NCI-H82 treated with DMSO at 0.1 percent for 48 hours (cell line): ENCODE measurements at regions not wholly inside any gene's neighbourhood (a gene's known extent, or its start where the extent isn't known, plus 50 kb on each side); places are given as distances from the start of the nearest gene placed in this dataset.

Experiments used
- DNase-seq: peaks from one replicate; lab custom pipeline; 2025; ENCODE audit not compliant: unreplicated experiment; lab: John Stamatoyannopoulos, UW

- no peak for DNase-seq
Observed at GRCh38 chr2:204012072-204012653, 75.6 kb downstream of the ICOS start.

DNA sequence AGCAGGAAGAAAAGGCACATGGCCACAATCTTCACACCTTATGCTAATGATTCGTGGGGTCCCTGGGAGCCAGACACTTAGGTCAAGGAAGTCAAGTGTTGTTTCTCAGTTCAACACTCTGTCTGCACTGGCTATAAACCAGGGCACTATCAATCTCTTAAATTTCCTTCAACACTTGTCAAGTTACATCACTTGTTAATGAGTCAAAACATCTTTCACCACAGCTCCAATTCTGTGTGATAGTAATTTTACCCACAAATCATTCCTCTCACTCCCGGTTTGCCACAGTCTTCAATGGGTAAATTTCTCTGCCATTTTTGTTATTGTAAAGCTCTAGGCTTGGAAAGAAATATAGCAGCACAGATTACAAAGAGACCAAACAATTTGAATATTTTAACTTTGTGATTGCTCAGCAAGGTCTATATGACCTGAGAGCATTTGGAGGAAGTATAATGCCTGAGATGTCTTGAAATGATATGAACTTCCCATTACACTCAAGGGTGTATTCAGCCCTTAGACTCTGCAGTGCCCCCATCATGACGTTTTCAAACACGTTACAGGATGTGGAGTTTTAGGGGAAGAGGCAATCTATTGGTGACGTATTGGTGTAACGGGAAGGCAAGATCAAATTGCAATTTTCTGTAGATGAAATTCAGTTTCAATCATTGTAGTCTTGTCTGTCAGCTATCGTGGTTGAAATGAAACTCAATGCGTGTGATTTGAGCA, 78.7 kb downstream of the ICOS start:
- DNase-seq, result no peak

DNA sequence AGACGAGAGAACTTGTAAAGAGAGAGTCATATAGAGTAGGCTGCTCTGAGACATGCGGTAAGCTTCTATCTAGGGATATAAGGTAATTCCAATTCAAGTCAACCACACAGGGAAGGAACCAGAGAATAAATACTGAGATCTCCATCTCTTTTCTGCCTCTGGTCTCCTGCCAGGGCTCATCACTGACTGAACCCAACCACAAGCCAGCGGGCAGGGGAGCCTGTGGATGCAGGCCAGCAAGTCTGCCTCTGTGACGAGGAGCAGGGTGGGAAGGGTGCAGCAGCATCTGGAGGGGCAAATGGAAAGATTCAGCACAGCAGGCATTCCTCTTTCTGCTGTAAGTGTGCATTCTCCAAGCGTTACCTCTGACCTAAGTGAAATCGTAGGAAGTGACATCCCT, 82.2 kb downstream of the ICOS start:
- DNase-seq, result no peak

GRCh38 chr2:204019572-204020501, 83.3 kb downstream of the ICOS start:
- no peak for DNase-seq

- no peak for DNase-seq
Observed at GRCh38 chr2:204021290-204022081, 84.9 kb downstream of the ICOS start.

GRCh38 chr2:204022550-204022949, 86.0 kb downstream of the ICOS start:
- no peak for DNase-seq

DNA sequence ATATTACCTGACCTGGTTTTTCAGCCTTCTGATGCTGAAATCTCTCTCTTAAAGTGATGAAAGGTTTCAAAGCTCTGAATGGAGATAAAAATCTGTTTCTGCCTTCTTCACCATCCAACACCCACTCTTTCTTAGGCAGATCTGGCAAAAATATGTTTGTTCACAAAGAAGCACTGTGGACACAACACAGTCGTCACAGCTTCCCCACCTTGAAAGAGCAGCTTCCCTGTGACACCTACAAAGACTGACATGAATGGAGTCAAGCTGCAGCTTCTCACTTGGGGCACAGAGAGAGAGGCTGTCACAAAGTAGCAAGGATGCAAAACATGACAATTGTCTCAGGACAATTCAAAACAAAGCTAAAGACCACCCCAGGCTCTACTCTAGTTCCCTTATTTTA, 86.5 kb downstream of the ICOS start:
- no peak for DNase-seq

GRCh38 chr2:204024503-204024902, 87.9 kb downstream of the ICOS start:
- DNase-seq, result no peak

DNA sequence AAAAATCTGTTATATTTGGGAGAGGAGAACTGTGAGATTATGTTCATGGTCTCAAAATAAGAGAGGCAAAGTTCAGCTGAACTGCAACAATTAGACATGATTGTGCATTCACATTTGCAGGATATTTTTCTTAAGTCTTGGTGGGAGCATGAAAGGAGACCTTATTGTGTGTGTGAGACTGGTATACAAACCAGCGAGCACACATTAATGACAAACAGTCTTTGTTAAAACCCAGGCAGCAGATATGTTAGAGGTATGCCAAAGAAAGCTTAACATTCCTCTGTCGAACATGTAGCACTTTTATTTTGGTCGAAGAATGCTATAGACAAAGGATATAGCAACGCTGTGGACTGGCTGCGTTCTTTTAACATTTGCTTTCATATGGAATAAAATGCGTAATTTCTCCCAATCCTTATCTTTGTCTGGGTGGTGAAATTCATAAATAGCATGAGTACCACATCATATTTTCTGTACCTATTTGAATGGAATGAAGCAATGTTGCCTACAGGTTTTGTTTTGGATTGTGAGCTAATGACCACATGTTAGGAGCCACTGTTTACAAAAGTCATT, 88.4 kb downstream of the ICOS start:
- DNase-seq, result no peak

DNA sequence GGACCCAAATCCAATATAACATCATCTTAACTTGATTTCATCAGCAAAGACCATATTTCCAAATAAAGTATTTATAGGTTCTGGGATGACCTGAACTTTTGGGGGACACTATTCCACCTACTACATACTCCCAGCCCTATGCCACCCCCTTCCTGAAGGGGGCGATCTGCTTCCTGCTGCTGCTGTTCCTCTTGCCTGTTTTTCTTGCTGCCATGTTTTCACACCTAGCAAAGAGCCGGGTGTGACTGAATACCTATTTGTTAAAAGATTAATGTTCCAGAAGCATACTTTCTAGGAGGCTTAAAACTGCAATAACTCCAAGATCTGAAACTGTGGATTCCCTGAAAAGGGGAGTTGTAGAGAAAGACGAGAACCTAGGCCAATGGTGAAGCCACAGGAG, 89.7 kb downstream of the ICOS start:
- no peak for DNase-seq

DNA sequence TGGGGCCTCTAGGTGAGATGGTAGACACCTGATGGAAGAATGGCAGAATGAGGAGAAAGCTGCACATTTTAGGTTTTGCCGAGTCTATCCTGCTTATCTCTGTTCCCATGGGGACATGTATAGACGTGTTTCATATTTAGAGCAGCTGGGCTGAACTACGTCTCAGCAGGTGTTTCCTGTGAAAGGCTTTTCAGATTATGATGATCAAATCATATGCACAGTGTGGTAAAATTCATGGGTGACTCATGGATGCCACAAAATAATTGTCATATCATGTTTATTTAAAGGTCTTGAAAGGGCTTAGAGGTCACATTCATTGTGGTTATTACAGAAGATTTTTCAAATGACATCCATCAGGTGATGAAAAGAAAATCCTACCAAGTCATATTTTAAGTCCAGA, 90.5 kb downstream of the ICOS start:
- no peak for DNase-seq

- DNase-seq, result no peak
Observed at GRCh38 chr2:204030322-204030721, 93.8 kb downstream of the ICOS start.

GRCh38 chr2:204031056-204031455, 94.5 kb downstream of the ICOS start:
- no peak for DNase-seq

GRCh38 chr2:204032301-204032700, 95.7 kb downstream of the ICOS start:
- DNase-seq, result no peak

- DNase-seq, result no peak
Observed at GRCh38 chr2:204033611-204034495, 97.3 kb downstream of the ICOS start.

DNA sequence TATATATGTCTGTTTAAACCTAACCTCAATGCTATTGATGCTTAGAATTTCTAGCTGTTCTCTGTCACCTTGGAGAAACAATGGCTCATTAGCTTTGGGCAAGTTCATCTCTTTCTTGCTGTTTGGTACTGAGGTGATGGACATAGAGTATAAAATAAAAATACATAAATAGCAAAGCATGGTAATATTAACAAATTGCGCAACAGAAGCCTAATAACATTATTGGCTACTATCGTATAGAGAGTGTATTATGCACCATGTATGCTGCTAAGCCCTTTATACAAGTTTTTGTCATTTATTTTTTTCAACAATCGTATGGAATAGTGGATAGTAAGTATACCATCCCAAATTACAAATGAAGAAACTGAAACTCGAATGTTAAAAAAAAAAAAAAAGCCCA, 100.1 kb downstream of the ICOS start:
- no peak for DNase-seq

- no peak for DNase-seq
Observed at GRCh38 chr2:204037286-204037685, 100.7 kb downstream of the ICOS start.

GRCh38 chr2:204039298-204039838, 102.8 kb downstream of the ICOS start:
- DNase-seq, result no peak

GRCh38 chr2:204040016-204040415, 103.5 kb downstream of the ICOS start:
- DNase-seq, result no peak

DNA sequence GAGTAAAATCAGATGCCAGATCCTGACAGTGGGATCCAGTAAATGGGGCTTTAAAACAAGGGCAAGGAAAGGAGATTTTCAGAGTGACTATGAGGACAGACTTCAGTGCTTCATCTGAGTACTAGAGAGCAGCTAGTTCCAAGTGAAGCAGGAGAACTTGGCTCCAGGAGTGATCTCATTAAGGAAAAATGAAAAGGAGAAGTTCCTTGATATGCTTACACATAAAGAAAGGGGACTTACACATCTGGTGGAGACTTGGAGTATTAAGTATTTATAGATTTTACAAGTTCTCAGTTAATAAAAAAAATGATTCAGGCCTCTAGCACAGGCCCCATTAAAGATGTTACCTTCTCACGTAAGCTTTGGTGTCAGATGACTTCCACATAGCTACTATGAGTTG, 105.8 kb downstream of the ICOS start:
- DNase-seq, result no peak
